ENCODE measurements at regions not wholly inside any gene's neighbourhood (a gene's known extent, or its start where the extent isn't known, plus 50 kb on each side); places are given as distances from the start of the nearest gene placed in this dataset.

- intact Hi-C loops (cut with DNase I): no loop called here
- ATAC-seq (no peak), DNase-seq (ENCODE audit: low spot score) (no peak)
Measured at GRCh38 chr10:75347186-75347585, 54.4 kb downstream of the ZNF503 start.

DNA sequence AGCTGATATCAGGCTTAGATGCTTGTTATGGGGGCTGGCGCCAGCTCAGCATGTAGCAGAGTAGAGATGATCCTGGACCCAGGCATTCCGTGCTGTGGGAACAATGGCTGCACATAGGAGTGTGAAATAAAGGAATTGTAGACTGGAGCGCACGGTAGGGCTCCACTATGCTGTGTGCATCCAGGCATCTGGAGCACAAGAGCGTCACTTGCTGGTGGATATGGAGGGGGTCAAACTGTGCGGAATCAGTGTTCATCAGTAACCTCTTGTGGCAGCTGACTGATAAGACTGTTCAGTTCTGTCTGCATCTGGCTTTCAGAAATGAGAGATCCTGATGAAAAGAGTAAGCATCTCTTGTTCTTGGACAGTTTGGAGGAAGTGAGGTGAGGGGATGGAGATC, 55.8 kb downstream of the ZNF503 start:
- intact Hi-C loops (cut with DNase I): no loop called here
- no peak for ATAC-seq
- DNase-seq (ENCODE audit: low spot score): no peak

- DNase-seq (ENCODE audit: low spot score) (no peak), ATAC-seq (no peak)
- intact Hi-C loops (cut with DNase I): no loop called here
Measured at GRCh38 chr10:75344170-75344569, 57.4 kb downstream of the ZNF503 start.

DNA sequence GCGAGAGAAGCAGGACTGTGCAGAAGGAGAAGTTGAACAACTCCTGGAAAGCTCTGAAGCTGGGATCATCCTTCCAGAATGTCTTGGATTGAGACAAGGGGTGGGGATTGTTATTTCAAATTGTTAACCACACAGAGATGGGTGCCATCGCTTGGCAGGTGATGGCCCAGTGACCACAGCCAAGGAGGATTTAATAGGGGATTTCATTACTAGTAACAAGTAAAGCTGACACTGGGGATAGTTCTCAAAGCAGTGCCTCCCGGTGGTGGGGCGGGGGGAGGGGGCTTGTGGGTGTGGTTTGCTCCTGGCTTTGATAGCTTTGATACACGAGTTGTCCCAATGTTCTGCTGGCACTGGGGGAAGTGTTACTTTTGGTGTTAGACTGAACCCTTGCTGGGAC, 59.2 kb downstream of the ZNF503 start:
- ATAC-seq: no peak
- DNase-seq (ENCODE audit: low spot score): no peak
- intact Hi-C loops (cut with DNase I): no loop called here

DNA sequence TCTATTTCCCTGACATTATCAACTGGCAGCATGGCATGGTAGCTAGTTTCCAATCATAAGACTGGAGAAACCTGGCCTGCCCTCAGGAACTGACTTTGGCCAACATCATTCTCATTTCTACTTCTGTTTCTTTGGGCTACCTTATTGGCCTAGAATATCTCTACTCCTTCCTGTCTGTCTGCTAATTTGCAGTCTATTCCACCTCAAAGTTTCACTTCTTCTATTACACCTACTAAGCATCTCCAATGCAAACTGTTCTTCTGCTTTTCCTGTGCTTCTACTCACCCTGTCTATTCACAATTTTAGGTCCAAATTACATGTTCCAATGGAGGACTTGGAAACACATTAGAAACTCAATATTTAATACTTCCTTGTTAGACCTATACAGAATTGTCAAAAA, 65.6 kb downstream of the ZNF503 start:
- intact Hi-C loops (cut with DNase I): no loop called here
- ATAC-seq (no peak), DNase-seq (ENCODE audit: low spot score) (no peak)

DNA sequence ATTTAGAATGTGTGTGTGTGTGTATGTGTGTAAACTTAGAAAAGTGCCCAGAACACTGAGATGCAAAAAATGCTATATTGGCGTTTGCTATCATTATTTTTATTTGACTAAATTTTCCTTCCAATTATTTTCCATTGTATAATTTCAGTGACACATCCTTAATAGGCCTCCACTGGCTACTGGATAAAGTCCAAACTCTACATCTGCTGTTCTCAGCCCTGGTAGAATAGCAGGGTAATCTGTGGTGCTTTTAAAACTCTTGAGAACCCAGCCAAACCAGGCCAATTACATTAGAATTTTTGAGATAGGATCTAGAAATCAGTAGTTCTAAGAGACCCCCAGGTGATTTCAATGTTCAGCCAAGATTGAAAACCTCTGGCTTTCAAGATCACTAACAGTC, 66.4 kb downstream of the ZNF503 start:
- DNase-seq (ENCODE audit: low spot score): no peak
- ATAC-seq: no peak
- intact Hi-C loops (cut with DNase I): no loop called here

DNA sequence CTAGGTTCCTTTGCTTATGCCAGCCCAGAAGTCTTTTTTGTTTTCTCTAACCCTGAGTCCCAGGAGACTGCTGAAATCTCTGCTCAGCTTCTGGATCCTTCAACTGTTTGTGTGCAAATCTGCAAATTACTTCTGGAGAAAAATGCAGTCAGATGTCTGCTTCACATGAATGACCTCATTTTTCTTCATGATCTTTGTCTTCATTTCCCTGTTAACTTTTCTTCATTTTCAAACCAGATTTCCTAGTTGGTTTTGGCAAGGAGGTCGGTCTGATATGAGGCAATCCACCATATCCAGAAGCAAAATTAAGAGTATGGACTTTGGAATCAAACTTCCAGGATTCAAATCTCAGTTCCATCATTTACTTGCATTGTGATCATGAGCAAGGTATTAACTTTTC, 66.8 kb downstream of the ZNF503 start:
- intact Hi-C loops (cut with DNase I): no loop called here
- ATAC-seq (no peak), DNase-seq (ENCODE audit: low spot score) (no peak)

DNA sequence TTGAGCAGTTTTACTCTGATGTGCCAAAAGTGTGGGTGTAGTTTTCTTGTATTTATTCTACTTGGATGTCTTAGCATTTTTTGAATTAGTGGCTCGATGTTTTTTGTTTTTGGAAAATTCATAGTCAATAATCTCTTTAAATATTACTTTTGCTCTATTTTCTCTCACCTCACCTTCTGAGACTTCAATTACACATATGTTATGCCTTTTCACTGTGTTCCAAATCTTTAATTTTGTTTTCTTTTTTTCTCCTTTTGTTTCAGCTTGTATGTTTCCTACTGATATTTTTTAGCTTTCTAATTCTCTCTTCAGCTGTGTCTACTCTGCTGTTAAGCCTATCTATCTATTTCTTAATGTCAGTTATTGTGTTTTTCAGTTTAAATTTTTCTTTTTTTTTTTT, 69.5 kb downstream of the ZNF503 start:
- intact Hi-C loops (cut with DNase I): no loop called here
- no peak for ATAC-seq
- no peak for DNase-seq (ENCODE audit: low spot score)

DNA sequence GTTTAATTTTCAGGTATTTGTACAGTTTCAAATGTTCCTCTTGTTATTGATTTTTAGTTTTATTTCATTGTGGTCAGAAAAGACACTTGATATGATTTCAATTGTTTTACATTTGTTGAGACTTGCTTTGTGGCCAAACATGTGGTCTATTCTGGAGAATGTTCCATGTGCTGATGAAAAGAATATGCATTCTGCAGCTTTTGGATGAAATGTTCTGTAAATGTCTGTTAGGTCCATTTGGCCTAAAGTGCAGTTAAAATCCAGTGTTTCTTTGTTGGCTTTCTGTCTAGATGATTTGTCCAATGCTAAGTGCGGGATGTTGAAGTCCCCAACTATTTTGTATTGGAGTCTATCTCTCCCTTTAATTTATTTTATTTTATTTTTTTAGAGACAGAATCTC, 70.5 kb downstream of the ZNF503 start:
- DNase-seq (ENCODE audit: low spot score): no peak
- no peak for ATAC-seq
- intact Hi-C loops (cut with DNase I): no loop called here

DNA sequence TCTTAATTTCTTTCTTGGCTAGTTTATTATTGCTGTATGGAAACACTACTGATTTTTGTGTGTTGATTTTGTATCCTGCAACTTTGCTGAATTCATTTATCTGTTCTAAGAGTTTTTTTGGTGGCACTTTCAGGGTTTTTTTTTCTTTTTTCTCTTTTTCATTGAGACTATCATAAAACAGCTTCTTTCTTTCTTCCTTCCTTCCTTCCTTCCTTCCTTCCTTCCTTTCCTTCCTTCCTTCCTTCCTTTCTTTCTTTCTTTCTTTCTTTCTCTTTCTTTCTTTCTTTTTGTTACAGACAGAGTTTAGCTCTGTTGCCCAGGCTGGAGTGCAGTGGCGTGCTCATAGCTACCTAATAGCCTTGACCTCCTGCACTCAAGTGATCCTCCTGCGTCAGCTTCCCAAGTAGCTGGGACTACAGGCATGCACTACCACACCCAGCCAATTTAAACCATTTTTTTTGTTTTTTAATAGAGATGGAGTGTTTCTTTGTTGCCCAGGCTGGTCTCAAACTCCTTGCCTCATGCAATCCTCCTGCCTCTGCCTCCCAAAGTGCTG, 72.3 kb downstream of the ZNF503 start:
- DNase-seq (ENCODE audit: low spot score) (no peak), ATAC-seq (no peak)
- intact Hi-C loops (cut with DNase I): no loop called here

DNA sequence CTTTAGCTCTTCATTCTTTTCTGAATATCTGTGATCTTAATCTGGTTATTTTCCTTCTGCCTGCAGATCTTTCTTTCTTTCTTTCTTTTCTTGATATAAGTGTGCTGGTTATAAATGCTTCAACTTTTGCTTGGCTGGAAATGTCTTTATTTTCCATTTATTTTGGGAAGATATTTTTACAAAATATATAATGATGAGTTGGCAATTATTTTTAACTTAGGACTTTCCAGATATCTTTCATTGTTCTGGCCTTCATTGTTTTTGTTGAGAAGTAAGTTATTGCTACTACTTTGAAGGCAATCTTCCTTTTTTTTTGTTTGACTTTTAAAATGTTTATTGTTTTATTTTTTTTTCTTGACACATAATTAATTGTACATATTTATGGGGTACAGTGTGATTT, 75.3 kb downstream of the ZNF503 start:
- ATAC-seq (no peak), DNase-seq (ENCODE audit: low spot score) (no peak)
- intact Hi-C loops (cut with DNase I): no loop called here

- DNase-seq (ENCODE audit: low spot score) (no peak), ATAC-seq (no peak)
- intact Hi-C loops (cut with DNase I): no loop called here
Measured at GRCh38 chr10:75319274-75319673, 82.3 kb downstream of the ZNF503 start.

GRCh38 chr10:75314570-75314969, 78.8 kb upstream of the COMTD1 start:
- ATAC-seq: no peak

DNA sequence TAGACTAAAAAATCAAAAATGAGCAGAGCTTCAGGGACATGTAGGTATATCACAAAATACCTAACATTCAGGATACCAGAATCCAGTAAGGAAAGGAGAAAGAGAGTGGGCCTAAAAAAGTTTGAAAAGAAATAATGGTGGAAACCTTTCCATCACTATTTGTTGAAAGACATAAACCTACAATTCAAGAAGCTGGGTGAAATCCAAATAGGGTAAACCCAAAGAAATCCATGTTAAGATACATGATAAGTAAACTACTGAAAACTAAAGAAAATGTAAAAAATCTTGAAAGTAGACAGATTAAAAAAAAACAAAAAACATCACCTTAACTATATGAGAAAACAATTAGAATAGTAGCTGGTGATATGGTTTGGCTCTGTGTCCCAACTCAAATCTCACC, 76.7 kb upstream of the COMTD1 start:
- intact Hi-C loops (cut with DNase I): no loop called here
- DNase-seq (ENCODE audit: low spot score) (no peak), ATAC-seq (no peak)

More at GRCh38 chr10:75314570-75314969, 78.8 kb upstream of the COMTD1 start:
- intact Hi-C loops (cut with DNase I): no loop called here
- DNase-seq (ENCODE audit: low spot score): no peak

DNA sequence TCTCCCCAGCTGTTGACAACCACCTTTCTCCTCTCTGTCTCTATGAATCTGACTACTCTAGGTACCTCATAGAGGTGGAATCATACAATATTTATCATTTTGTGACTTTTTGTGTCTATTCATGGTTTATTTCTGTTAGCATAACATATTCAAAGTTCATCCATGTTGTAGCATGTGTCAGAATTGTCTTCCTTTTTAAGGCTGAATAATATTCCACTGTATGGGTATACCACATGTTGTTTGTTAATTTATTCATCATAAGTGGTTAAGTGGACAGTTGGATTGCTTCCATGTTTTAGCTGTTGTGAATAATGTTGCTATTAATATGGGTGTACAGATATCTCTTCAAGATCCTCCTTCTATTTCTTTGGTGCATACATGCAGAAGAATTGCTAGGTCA, 69.9 kb upstream of the COMTD1 start:
- ATAC-seq (no peak), DNase-seq (ENCODE audit: low spot score) (no peak)
- intact Hi-C loops (cut with DNase I): no loop called here

DNA sequence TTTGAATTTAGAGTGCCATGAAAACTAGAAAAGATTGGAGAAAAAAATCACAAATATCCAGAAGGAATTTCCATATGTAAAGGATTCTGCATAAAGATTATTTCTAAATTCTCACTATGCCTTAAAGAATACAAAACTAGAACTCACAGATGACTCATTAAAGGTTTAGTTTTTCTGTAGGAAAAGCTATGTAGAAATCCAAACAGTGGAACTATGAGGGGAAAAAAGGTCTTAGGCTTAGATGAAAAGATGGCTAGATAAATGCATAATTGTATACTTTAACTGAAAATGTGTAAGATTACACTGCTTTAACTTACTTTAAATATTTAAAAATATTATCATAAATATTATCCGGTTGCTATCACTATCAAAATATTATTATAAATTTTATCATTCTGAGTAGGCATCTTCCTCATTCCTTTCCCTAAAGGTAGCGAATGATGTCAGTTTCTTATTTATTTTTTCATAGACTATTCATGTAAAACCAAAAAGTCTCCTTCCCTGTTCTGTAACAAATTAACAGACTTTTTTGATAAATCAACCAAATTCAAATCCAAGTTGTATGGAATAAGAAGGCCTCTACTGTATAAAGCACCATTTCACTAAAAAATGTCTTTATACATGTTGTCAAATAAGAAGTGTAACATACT, 69.1 kb upstream of the COMTD1 start:
- DNase-seq (ENCODE audit: low spot score): no peak
- intact Hi-C loops (cut with DNase I): no loop called here

DNA sequence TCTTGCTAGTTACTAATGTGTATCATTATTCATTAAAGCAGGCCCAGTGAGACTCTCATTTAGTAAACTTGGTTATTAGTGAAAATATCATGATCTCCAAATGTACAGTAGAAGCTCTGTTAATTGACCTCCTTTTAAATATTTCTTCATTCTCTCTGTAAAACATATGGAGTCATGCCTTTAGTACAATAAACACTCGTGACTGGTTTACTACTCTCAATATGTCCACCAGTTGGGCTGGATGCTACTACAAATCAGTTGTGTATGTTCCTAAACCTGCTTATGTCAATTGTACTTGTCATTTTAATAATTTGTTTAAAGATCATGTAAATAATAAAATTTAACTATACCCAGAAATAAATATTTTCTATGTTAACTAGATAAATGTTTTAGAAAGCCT, 68.6 kb upstream of the COMTD1 start:
- ATAC-seq (no peak), DNase-seq (ENCODE audit: low spot score) (no peak)
- intact Hi-C loops (cut with DNase I): no loop called here

More for the DNA sequence above, 69.1 kb upstream of the COMTD1 start:
- no peak for ATAC-seq

- DNase-seq (ENCODE audit: low spot score): no peak
- no peak for ATAC-seq
- intact Hi-C loops (cut with DNase I): no loop called here
Measured at GRCh38 chr10:75303045-75303777, 67.5 kb upstream of the COMTD1 start.

GRCh38 chr10:75302029-75302428, 66.3 kb upstream of the COMTD1 start:
- intact Hi-C loops (cut with DNase I): no loop called here
- DNase-seq (ENCODE audit: low spot score) (no peak), ATAC-seq (no peak)

DNA sequence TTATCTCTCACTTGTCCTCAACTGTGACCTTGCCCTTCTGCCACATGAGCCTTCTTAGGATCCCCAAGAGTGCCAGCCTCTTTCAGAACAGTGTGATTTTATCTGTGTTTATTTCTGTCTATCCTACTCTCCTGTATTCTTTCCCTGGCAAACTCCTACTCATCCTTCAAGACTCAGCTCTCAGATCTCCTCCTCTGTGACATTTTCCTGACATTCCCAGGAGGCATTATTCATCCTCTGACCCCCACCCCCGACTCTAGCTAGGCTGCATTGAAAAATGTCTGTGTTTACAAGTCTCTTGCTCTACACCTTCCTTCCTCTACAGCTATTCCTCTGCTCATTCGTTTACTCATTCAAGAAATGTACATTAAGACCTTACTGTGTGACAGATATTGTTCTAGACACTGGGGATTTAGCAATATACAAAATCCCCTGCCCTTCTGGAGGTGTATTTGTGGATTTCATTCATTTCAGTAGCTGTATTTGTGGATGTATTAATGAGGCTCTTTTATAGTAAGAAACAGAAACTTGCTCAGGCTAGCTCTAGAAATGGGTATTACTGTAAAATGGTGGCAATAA, 61.4 kb upstream of the COMTD1 start:
- DNase-seq (ENCODE audit: low spot score) (no peak), ATAC-seq (no peak)
- intact Hi-C loops (cut with DNase I): no loop called here
